T-helper 17 cell (primary cell): ENCODE measurements at regions not wholly inside any gene's neighbourhood (a gene's known extent, or its start where the extent isn't known, plus 50 kb on each side); places are given as distances from the start of the nearest gene placed in this dataset.
"Not testable (repeated sequence)": the region's sequence is repeated elsewhere in the genome, so short reads cannot be mapped to it uniquely, and the experiment has no call there.

Source experiments
- ATAC-seq: fragments of 150-1000 bp; cut with Tn5 transposase; 2 replicates; pipeline ENCODE4 v1.10.0; 2021; ENCODE audit warnings: mild to moderate bottlenecking, moderate library complexity
- DNase-seq, 3 donors: peaks; one replicate each; pipeline versions ENCODE4 v3.0.0 to v3.0.0-alpha.2; 2020 to 2021
- H3K9me3 ChIP-seq: one replicate; pipeline ENCODE4 v1.7.0; 2013; ENCODE audit warnings: low read length, mild to moderate bottlenecking; ENCODE audit not compliant: control insufficient read depth, poor library complexity, severe bottlenecking
- H3K27ac Mint-ChIP-seq: one replicate; pipeline ENCODE4 v1.8.0; 2022; ENCODE audit warnings: mild to moderate bottlenecking, moderate library complexity, mixed read lengths
- H3K27me3 Mint-ChIP-seq: one replicate; pipeline ENCODE4 v1.8.0; 2022; ENCODE audit warnings: mixed read lengths
- H3K36me3 Mint-ChIP-seq: one replicate; pipeline ENCODE4 v1.8.0; 2022; ENCODE audit warnings: low read depth, mixed read lengths
- H3K4me1 Mint-ChIP-seq: one replicate; pipeline ENCODE4 v1.8.0; 2022; ENCODE audit warnings: mild to moderate bottlenecking, mixed read lengths
- H3K4me3 Mint-ChIP-seq: one replicate; pipeline ENCODE4 v1.8.0; 2022; ENCODE audit warnings: mild to moderate bottlenecking, moderate library complexity, mixed read lengths

GRCh38 chr9:102521097-102521755 is 473.9 kb upstream of the CYLC2 start:
- Mint-ChIP-seq H3K36me3 (no peaks in the 10 kb centered on the region), H3K27me3 (no peaks in the 10 kb centered on the region), H3K4me1 (no peaks in the 10 kb centered on the region), H3K27ac (no peak overlapping the region), H3K4me3 (no peak overlapping the region)
- ATAC-seq (no peak), DNase-seq (no peak)
- peaks cover 2% of the 10 kb centered on the region for H3K9me3 ChIP-seq

GRCh38 chr9:102519423-102519822 is 475.7 kb upstream of the CYLC2 start:
- no peaks in the 10 kb centered on the region for H3K9me3 ChIP-seq
- no peaks in the 10 kb centered on the region for H3K4me1 Mint-ChIP-seq
- ATAC-seq (no peak), DNase-seq (no peak)
- no peaks in the 10 kb centered on the region for H3K27me3 Mint-ChIP-seq
- H3K36me3 Mint-ChIP-seq: no peaks in the 10 kb centered on the region
- H3K4me3 Mint-ChIP-seq: no peak overlapping the region
- H3K27ac Mint-ChIP-seq: no peak overlapping the region

GRCh38 chr9:102518324-102518723 is 476.8 kb upstream of the CYLC2 start:
- H3K9me3 ChIP-seq: no peaks in the 10 kb centered on the region
- Mint-ChIP-seq H3K36me3 (no peaks in the 10 kb centered on the region), H3K27ac (no peak overlapping the region), H3K4me1 (no peaks in the 10 kb centered on the region), H3K27me3 (no peaks in the 10 kb centered on the region), H3K4me3 (no peak overlapping the region)
- ATAC-seq: no peak
- no peak for DNase-seq

GRCh38 chr9:102514541-102514940 is 480.6 kb upstream of the CYLC2 start:
- no peaks in the 10 kb centered on the region for H3K36me3 Mint-ChIP-seq
- no peaks in the 10 kb centered on the region for H3K27me3 Mint-ChIP-seq
- H3K4me1 Mint-ChIP-seq: no peaks in the 10 kb centered on the region
- DNase-seq (no peak), ATAC-seq (no peak)
- H3K9me3 ChIP-seq: no peaks in the 10 kb centered on the region
- H3K27ac Mint-ChIP-seq: no peak overlapping the region
- H3K4me3 Mint-ChIP-seq: no peak overlapping the region

GRCh38 chr9:102507044-102507687 is 488.0 kb upstream of the CYLC2 start:
- ATAC-seq (no peak), DNase-seq (no peak)
- H3K27ac Mint-ChIP-seq: no peak overlapping the region
- H3K4me3 Mint-ChIP-seq: no peak overlapping the region
- H3K36me3 Mint-ChIP-seq: no peaks in the 10 kb centered on the region
- H3K4me1 Mint-ChIP-seq: no peaks in the 10 kb centered on the region
- H3K27me3 Mint-ChIP-seq: no peaks in the 10 kb centered on the region
- H3K9me3 ChIP-seq: no peaks in the 10 kb centered on the region

GRCh38 chr9:102506406-102506805 is 488.7 kb upstream of the CYLC2 start:
- Mint-ChIP-seq H3K4me1 (no peaks in the 10 kb centered on the region), H3K36me3 (no peaks in the 10 kb centered on the region), H3K27ac (no peak overlapping the region), H3K4me3 (no peak overlapping the region), H3K27me3 (no peaks in the 10 kb centered on the region)
- no peaks in the 10 kb centered on the region for H3K9me3 ChIP-seq
- ATAC-seq (no peak), DNase-seq (no peak)

GRCh38 chr9:102499468-102499867 is 495.7 kb upstream of the CYLC2 start:
- Mint-ChIP-seq H3K4me1 (no peaks in the 10 kb centered on the region), H3K36me3 (no peaks in the 10 kb centered on the region), H3K27me3 (no peaks in the 10 kb centered on the region), H3K27ac (no peak overlapping the region), H3K4me3 (no peak overlapping the region)
- ATAC-seq: no peak
- no peak for DNase-seq
- H3K9me3 ChIP-seq: no peaks in the 10 kb centered on the region

GRCh38 chr9:102497709-102498108 is 497.4 kb upstream of the CYLC2 start:
- H3K4me3 Mint-ChIP-seq: no peak overlapping the region

GRCh38 chr9:102486976-102487375 is 508.2 kb upstream of the CYLC2 start:
- not testable (repeated sequence) for DNase-seq, ATAC-seq, H3K27me3 Mint-ChIP-seq, H3K27ac Mint-ChIP-seq, H3K9me3 ChIP-seq, H3K4me3 Mint-ChIP-seq, H3K4me1 Mint-ChIP-seq, H3K36me3 Mint-ChIP-seq

More at GRCh38 chr9:102497709-102498108, 497.4 kb upstream of the CYLC2 start:
- no peaks in the 10 kb centered on the region for H3K9me3 ChIP-seq
- Mint-ChIP-seq H3K4me1 (no peaks in the 10 kb centered on the region), H3K27ac (no peak overlapping the region), H3K27me3 (no peaks in the 10 kb centered on the region), H3K36me3 (no peaks in the 10 kb centered on the region)
- DNase-seq (no peak), ATAC-seq (no peak)

GRCh38 chr9:102483651-102484050 is 511.5 kb upstream of the CYLC2 start:
- Mint-ChIP-seq H3K4me3 (no peak overlapping the region), H3K36me3 (no peaks in the 10 kb centered on the region), H3K27ac (no peak overlapping the region)

GRCh38 chr9:102482776-102483175 is 512.4 kb upstream of the CYLC2 start:
- H3K4me3 Mint-ChIP-seq: no peak overlapping the region
- H3K9me3 ChIP-seq: no peaks in the 10 kb centered on the region
- H3K36me3 Mint-ChIP-seq: no peaks in the 10 kb centered on the region
- H3K27ac Mint-ChIP-seq: no peak overlapping the region
- no peaks in the 10 kb centered on the region for H3K4me1 Mint-ChIP-seq
- H3K27me3 Mint-ChIP-seq: no peaks in the 10 kb centered on the region
- no peak for DNase-seq
- ATAC-seq: no peak

More at GRCh38 chr9:102483651-102484050, 511.5 kb upstream of the CYLC2 start:
- H3K27me3 Mint-ChIP-seq: no peaks in the 10 kb centered on the region
- DNase-seq (no peak), ATAC-seq (no peak)
- H3K9me3 ChIP-seq: no peaks in the 10 kb centered on the region
- H3K4me1 Mint-ChIP-seq: no peaks in the 10 kb centered on the region

- ATAC-seq (no peak), DNase-seq (no peak)
- Mint-ChIP-seq H3K27ac (no peak overlapping the region), H3K36me3 (no peaks in the 10 kb centered on the region), H3K4me3 (no peak overlapping the region), H3K27me3 (no peaks in the 10 kb centered on the region), H3K4me1 (no peaks in the 10 kb centered on the region)
- no peaks in the 10 kb centered on the region for H3K9me3 ChIP-seq
These were observed 515.9 kb upstream of the CYLC2 start for GRCh38 chr9:102479191-102479590.

GRCh38 chr9:102474357-102474756 is 520.8 kb upstream of the CYLC2 start:
- Mint-ChIP-seq H3K4me3 (no peak overlapping the region), H3K27ac (no peak overlapping the region), H3K36me3 (no peaks in the 10 kb centered on the region), H3K27me3 (no peaks in the 10 kb centered on the region), H3K4me1 (no peaks in the 10 kb centered on the region)
- H3K9me3 ChIP-seq: no peaks in the 10 kb centered on the region
- DNase-seq (no peak), ATAC-seq (no peak)

GRCh38 chr9:102469430-102469829 is 525.7 kb upstream of the CYLC2 start:
- H3K36me3 Mint-ChIP-seq, DNase-seq, H3K4me3 Mint-ChIP-seq, H3K27me3 Mint-ChIP-seq, H3K4me1 Mint-ChIP-seq, ATAC-seq, H3K9me3 ChIP-seq, H3K27ac Mint-ChIP-seq: not testable (repeated sequence)
